Fibroblast of lung (primary cell): ENCODE measurements at regions not wholly inside any gene's neighbourhood (a gene's known extent, or its start where the extent isn't known, plus 50 kb on each side); places are given as distances from the start of the nearest gene placed in this dataset.

ENCODE experiments used
- EZH2 ChIP-seq: IDR thresholded peaks from 2 replicates; pipeline ENCODE4 v1.5.1; 2012; ENCODE audit warnings: low read length, control low read depth, mild to moderate bottlenecking; ENCODE audit errors: missing control alignments
- TF ChIP-seq, protein P1 (sequence below), 2 donors: IDR thresholded peaks in 1 of 2; conservative IDR thresholded peaks in 1 of 2; 1 replicate in 1 of 2; 2 replicates in 1 of 2; pipeline ENCODE4 v1.5.1; 2011 to 2012; ENCODE audit warnings: low read length in 2 of 2, control low read depth in 1 of 2, inconsistent platforms in 1 of 2, low read depth in 1 of 2, mild to moderate bottlenecking in 1 of 2

DNA sequence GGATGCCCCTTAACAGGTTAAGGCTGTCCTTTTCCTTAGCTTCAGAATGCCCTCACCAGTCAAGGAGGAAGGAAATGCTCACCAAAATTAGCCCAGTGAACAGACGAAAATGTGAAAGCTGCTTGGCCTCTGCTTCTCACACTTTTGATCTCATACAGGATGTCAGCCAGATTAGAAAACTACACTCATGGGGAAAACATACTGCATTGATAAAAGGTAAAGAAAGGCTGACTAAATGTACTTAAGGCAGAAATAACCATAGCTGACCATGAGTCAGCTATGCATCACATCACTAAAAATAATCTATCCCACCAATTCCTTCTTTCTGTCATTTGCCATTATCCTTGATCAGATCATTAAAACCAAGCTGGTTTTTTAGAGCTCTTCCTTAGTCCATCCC, 198.4 kb upstream of the TENT5A start:
- TF ChIP-seq, protein P1, sequence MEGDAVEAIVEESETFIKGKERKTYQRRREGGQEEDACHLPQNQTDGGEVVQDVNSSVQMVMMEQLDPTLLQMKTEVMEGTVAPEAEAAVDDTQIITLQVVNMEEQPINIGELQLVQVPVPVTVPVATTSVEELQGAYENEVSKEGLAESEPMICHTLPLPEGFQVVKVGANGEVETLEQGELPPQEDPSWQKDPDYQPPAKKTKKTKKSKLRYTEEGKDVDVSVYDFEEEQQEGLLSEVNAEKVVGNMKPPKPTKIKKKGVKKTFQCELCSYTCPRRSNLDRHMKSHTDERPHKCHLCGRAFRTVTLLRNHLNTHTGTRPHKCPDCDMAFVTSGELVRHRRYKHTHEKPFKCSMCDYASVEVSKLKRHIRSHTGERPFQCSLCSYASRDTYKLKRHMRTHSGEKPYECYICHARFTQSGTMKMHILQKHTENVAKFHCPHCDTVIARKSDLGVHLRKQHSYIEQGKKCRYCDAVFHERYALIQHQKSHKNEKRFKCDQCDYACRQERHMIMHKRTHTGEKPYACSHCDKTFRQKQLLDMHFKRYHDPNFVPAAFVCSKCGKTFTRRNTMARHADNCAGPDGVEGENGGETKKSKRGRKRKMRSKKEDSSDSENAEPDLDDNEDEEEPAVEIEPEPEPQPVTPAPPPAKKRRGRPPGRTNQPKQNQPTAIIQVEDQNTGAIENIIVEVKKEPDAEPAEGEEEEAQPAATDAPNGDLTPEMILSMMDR (conservative IDR thresholded peaks at IDR 0.05 in 1 of 2, IDR thresholded peaks at IDR 0.05 in 1 of 2; ENCODE audit: low read depth in 1 of 2, low read length in 2 of 2): no peak
- TF ChIP-seq EZH2: no peak
